Adipocyte (in vitro differentiated cells): ENCODE measurements at regions not wholly inside any gene's neighbourhood (a gene's known extent, or its start where the extent isn't known, plus 50 kb on each side); places are given as distances from the start of the nearest gene placed in this dataset.
"Not testable (repeated sequence)": the region's sequence is repeated elsewhere in the genome, so short reads cannot be mapped to it uniquely, and the experiment has no call there.

ENCODE experiments used
- DNase-seq: peaks from one replicate; pipeline ENCODE4 v3.0.0-alpha.2; 2015; ENCODE audit warnings: low read depth
- H3K27me3 ChIP-seq: replicated peaks from 2 replicates; pipeline ENCODE4 v1.7.0; 2013; ENCODE audit warnings: mild to moderate bottlenecking, low read length, moderate library complexity; ENCODE audit not compliant: control insufficient read depth, insufficient read depth
- H3K36me3 ChIP-seq: 2 replicates; pipeline ENCODE4 v1.7.0; 2013; ENCODE audit warnings: low read length, mild to moderate bottlenecking, moderate library complexity; ENCODE audit not compliant: control insufficient read depth, insufficient read depth, severe bottlenecking
- H3K4me1 ChIP-seq: 2 replicates; pipeline ENCODE4 v1.7.0; 2013; ENCODE audit warnings: mild to moderate bottlenecking, low read length, moderate library complexity; ENCODE audit not compliant: control insufficient read depth, insufficient read depth
- H3K4me3 ChIP-seq: 2 replicates; pipeline ENCODE4 v1.7.0; 2013; ENCODE audit warnings: mild to moderate bottlenecking, low read length, moderate library complexity
- H3K9ac ChIP-seq: 2 replicates; pipeline ENCODE4 v1.7.0; 2013; ENCODE audit warnings: mild to moderate bottlenecking, low read length, moderate library complexity
- H3K9me3 ChIP-seq: 2 replicates; pipeline ENCODE4 v1.7.0; 2013; ENCODE audit warnings: mild to moderate bottlenecking, low read length, moderate library complexity; ENCODE audit not compliant: control insufficient read depth

GRCh38 chr2:163949693-163950092 lies 213.9 kb upstream of the FIGN start:
- no peak for DNase-seq
- H3K27me3 ChIP-seq: no peaks in the 10 kb centered on the region
- H3K4me1 ChIP-seq: no peaks in the 10 kb centered on the region
- H3K36me3 ChIP-seq: no peaks in the 10 kb centered on the region
- no peak overlapping the region for H3K9ac ChIP-seq
- peaks cover 6% of the 10 kb centered on the region for H3K9me3 ChIP-seq
- no peak overlapping the region for H3K4me3 ChIP-seq

GRCh38 chr2:163944347-163944737 lies 208.5 kb upstream of the FIGN start:
- no peak overlapping the region for H3K4me3 ChIP-seq
- H3K9ac ChIP-seq: no peak overlapping the region
- no peaks in the 10 kb centered on the region for H3K36me3 ChIP-seq
- DNase-seq: no peak
- no peaks in the 10 kb centered on the region for H3K4me1 ChIP-seq
- no peaks in the 10 kb centered on the region for H3K27me3 ChIP-seq
- no peaks in the 10 kb centered on the region for H3K9me3 ChIP-seq

- DNase-seq: no peak
These were observed 207.9 kb upstream of the FIGN start for GRCh38 chr2:163943403-163944346.

DNA sequence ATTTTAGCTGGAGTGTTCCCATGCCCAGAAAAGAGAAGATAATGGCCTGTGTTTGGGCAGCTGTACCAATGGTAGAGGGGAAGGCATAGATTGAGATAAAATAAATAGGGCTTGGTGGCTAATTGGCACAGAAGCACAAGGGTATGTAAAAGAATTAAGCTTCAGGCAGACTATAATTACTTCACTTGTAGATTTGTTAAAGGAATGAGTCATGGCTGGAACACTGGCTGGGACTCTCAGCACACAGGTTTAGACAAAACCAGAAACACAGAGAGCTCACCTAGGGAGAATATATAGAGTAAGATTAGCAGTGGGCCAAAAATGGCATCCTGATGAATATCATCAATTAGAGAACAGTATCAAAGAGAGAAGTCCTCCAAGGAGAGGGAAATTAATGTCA lies 198.3 kb upstream of the FIGN start:
- Histone ChIP-seq H3K36me3 (no peaks in the 10 kb centered on the region), H3K4me3 (no peak overlapping the region), H3K27me3 (no peaks in the 10 kb centered on the region), H3K9me3 (no peaks in the 10 kb centered on the region), H3K4me1 (no peaks in the 10 kb centered on the region), H3K9ac (no peak overlapping the region)
- peak; percentile 10 for DNase-seq

More at GRCh38 chr2:163943403-163944346, 207.9 kb upstream of the FIGN start:
- Histone ChIP-seq H3K9ac (no peak overlapping the region), H3K27me3 (no peaks in the 10 kb centered on the region), H3K36me3 (no peaks in the 10 kb centered on the region), H3K9me3 (no peaks in the 10 kb centered on the region), H3K4me3 (no peak overlapping the region), H3K4me1 (no peaks in the 10 kb centered on the region)

GRCh38 chr2:163919717-163920116 lies 183.9 kb upstream of the FIGN start:
- DNase-seq: no peak
- H3K9ac ChIP-seq: no peak overlapping the region

GRCh38 chr2:163914486-163914885 lies 178.7 kb upstream of the FIGN start:
- not testable (repeated sequence) for H3K9ac ChIP-seq, H3K4me3 ChIP-seq, H3K36me3 ChIP-seq, H3K27me3 ChIP-seq, H3K4me1 ChIP-seq, DNase-seq, H3K9me3 ChIP-seq

More at GRCh38 chr2:163919717-163920116, 183.9 kb upstream of the FIGN start:
- Histone ChIP-seq H3K4me1 (peaks cover 4% of the 10 kb centered on the region), H3K27me3 (no peaks in the 10 kb centered on the region), H3K9me3 (no peaks in the 10 kb centered on the region), H3K36me3 (no peaks in the 10 kb centered on the region), H3K4me3 (no peak overlapping the region)

GRCh38 chr2:163913532-163913944 lies 177.7 kb upstream of the FIGN start:
- not testable (repeated sequence) for DNase-seq, H3K9me3 ChIP-seq, H3K36me3 ChIP-seq, H3K4me3 ChIP-seq, H3K27me3 ChIP-seq, H3K4me1 ChIP-seq, H3K9ac ChIP-seq

- no peak overlapping the region for H3K4me3 ChIP-seq
- DNase-seq: no peak
- no peaks in the 10 kb centered on the region for H3K27me3 ChIP-seq
- H3K9ac ChIP-seq: no peak overlapping the region
- H3K4me1 ChIP-seq: no peaks in the 10 kb centered on the region
- H3K36me3 ChIP-seq: no peaks in the 10 kb centered on the region
- H3K9me3 ChIP-seq: peaks cover 3% of the 10 kb centered on the region
These were observed 173.7 kb upstream of the FIGN start for GRCh38 chr2:163909411-163910080.

GRCh38 chr2:163906410-163906809 lies 170.6 kb upstream of the FIGN start:
- Histone ChIP-seq H3K4me1 (no peaks in the 10 kb centered on the region), H3K9ac (no peak overlapping the region), H3K4me3 (no peak overlapping the region), H3K27me3 (no peaks in the 10 kb centered on the region), H3K36me3 (no peaks in the 10 kb centered on the region), H3K9me3 (peaks cover 4% of the 10 kb centered on the region)
- DNase-seq: peak; percentile 2

GRCh38 chr2:163897799-163898198 lies 162.0 kb upstream of the FIGN start:
- no peaks in the 10 kb centered on the region for H3K27me3 ChIP-seq
- H3K9me3 ChIP-seq: peaks cover 18% of the 10 kb centered on the region
- H3K9ac ChIP-seq: no peak overlapping the region
- no peak for DNase-seq
- H3K36me3 ChIP-seq: no peaks in the 10 kb centered on the region
- H3K4me3 ChIP-seq: no peak overlapping the region
- no peaks in the 10 kb centered on the region for H3K4me1 ChIP-seq

GRCh38 chr2:163893444-163893843 lies 157.6 kb upstream of the FIGN start:
- H3K4me1 ChIP-seq, DNase-seq, H3K9me3 ChIP-seq, H3K9ac ChIP-seq, H3K27me3 ChIP-seq, H3K4me3 ChIP-seq, H3K36me3 ChIP-seq: not testable (repeated sequence)
